ENCODE measurements at regions not wholly inside any gene's neighbourhood (a gene's known extent, or its start where the extent isn't known, plus 50 kb on each side); places are given as distances from the start of the nearest gene placed in this dataset.

GRCh38 chr9:129358621-129359154, 180.6 kb upstream of the IER5L start (continued):
- TF ChIP-seq EGR1 (IDR thresholded peaks at IDR 0.05; ENCODE audit: low read depth in 2 of 2): no peak

GRCh38 chr9:129357773-129358245, 179.7 kb upstream of the IER5L start:
- WGBS: 86% methylated on average over 6 of the region's 6 CpGs
- Histone ChIP-seq H3K9me3 (ENCODE audit: control insufficient read depth in 4 of 4, low read length in 3 of 4) (peaks cover 0 to 5% (median 0%) of the 10 kb centered on the region in 4 donors), H3K4me1 (ENCODE audit: control insufficient read depth in 4 of 4, insufficient read depth in 4 of 4, low read length in 3 of 4) (peaks cover 0 to 3% (median 1%) of the 10 kb centered on the region in 4 donors), H3K4me3 (ENCODE audit: low read depth in 1 of 3, low read length in 3 of 3) (no peak overlapping the region), H3K27ac (ENCODE audit: low read depth in 1 of 2, low read length in 2 of 2) (no peak overlapping the region), H3K36me3 (ENCODE audit: control insufficient read depth in 4 of 4, insufficient read depth in 3 of 4, low read depth in 1 of 4, low read length in 3 of 4) (no peaks in the 10 kb centered on the region), H3K9ac (ENCODE audit: low read depth in 1 of 2, low read length in 2 of 2) (no peak overlapping the region), H3K27me3 (ENCODE audit: control insufficient read depth in 4 of 4, insufficient read depth in 4 of 4, low read length in 3 of 4) (no peaks in the 10 kb centered on the region)
- TF ChIP-seq TAF1 (conservative IDR thresholded peaks at IDR 0.05): no peak
- TF ChIP-seq FOXA1 (IDR thresholded peaks at IDR 0.05): no peak
- TF ChIP-seq MAX (IDR thresholded peaks at IDR 0.05): no peak
- no peak for TF ChIP-seq RXRA (IDR thresholded peaks at IDR 0.05)
- TF ChIP-seq JUND (IDR thresholded peaks at IDR 0.05): no peak
- no peak for TF ChIP-seq YY1 (IDR thresholded peaks at IDR 0.05)
- no peak for TF ChIP-seq REST (IDR thresholded peaks at IDR 0.05)
- TF ChIP-seq SP1 (IDR thresholded peaks at IDR 0.05): no peak
- TF ChIP-seq FOXA2 (IDR thresholded peaks at IDR 0.05): no peak
- no peak for DNase-seq (ENCODE audit: low spot score)

DNA sequence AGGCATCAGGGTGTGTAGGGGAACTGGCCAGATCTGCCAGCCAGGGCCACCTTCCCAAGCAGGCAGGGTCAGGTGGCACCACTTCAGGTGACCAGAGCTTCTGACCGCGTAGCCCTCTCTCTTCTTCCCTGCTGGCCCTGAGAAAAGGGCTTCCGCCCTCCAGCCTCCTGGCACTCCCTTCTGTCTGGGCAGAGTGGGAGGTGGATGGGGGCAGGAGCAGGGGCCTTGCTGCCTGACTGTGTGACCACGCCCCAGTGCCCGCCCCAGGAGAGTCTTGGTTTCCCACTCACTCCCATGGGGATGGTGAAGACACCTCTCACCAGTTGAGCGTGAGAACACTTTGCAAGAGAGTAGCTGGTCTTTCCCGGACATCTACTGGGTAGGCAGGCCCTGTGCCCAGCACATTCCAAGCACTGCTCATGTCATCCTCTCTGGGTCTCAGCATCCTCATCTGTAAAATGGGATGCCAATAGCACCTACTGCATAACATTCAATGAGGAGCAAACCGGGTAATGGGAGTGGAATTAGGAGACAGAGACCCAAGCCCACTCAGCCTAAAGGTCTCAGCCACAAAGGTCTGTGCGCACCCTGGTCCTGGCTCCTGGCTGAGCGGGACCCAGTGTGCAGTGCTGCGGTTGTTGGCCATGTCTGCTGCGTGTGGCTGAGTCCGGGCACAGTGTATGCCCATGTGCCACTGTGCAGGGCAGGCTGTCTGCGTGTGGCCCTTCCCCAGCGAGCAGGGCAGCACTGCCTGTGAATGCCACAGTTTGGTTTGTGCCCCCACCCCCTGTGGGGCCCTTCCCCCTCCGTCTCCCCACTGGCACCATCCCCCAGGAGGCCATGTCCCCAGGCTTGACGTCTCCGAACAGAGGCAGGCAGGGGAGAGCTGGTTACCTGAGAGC, 179.1 kb upstream of the IER5L start:
- Histone ChIP-seq H3K36me3 (ENCODE audit: control insufficient read depth in 4 of 4, insufficient read depth in 3 of 4, low read depth in 1 of 4, low read length in 3 of 4) (no peaks in the 10 kb centered on the region), H3K9me3 (ENCODE audit: control insufficient read depth in 4 of 4, low read length in 3 of 4) (peaks cover 0 to 5% (median 0%) of the 10 kb centered on the region in 4 donors), H3K9ac (ENCODE audit: low read depth in 1 of 2, low read length in 2 of 2) (no peak overlapping the region), H3K4me1 (ENCODE audit: control insufficient read depth in 4 of 4, insufficient read depth in 4 of 4, low read length in 3 of 4) (peaks cover 0 to 2% (median 0%) of the 10 kb centered on the region in 4 donors), H3K27ac (ENCODE audit: low read depth in 1 of 2, low read length in 2 of 2) (no peak overlapping the region), H3K27me3 (ENCODE audit: control insufficient read depth in 4 of 4, insufficient read depth in 4 of 4, low read length in 3 of 4) (no peaks in the 10 kb centered on the region), H3K4me3 (ENCODE audit: low read depth in 1 of 3, low read length in 3 of 3) (no peak overlapping the region)
- no peak for TF ChIP-seq RXRA (IDR thresholded peaks at IDR 0.05)
- TF ChIP-seq REST (IDR thresholded peaks at IDR 0.05): no peak
- no peak for TF ChIP-seq YY1 (IDR thresholded peaks at IDR 0.05)
- no peak for DNase-seq (ENCODE audit: low spot score)
- WGBS: 91% methylated on average over 18 of the region's 18 CpGs
